Right cardiac atrium (tissue), 5 donors: ENCODE measurements at regions not wholly inside any gene's neighbourhood (a gene's known extent, or its start where the extent isn't known, plus 50 kb on each side); places are given as distances from the start of the nearest gene placed in this dataset.

Source experiments
- ATAC-seq, 2 donors: fragments of 200-7000 bp; cut with Tn5 transposase; one replicate each; pipeline versions ENCODE4 v1.8.0 to v1.9.1; 2020; ENCODE audit warnings: moderate library complexity in 2 of 2, mild to moderate bottlenecking in 1 of 2
- DNase-seq, 3 donors: peaks; one replicate each; pipeline ENCODE4 v3.0.0-alpha.2; 2020
- H3K27ac ChIP-seq: one replicate; pipeline ENCODE4 v1.5.1; 2013; ENCODE audit warnings: mild to moderate bottlenecking, low read length, control low read depth, moderate library complexity
- H3K27me3 ChIP-seq: one replicate; pipeline ENCODE4 v1.6.1; 2013; ENCODE audit not compliant: control insufficient read depth, insufficient read depth
- H3K4me1 ChIP-seq: one replicate; pipeline ENCODE4 v1.6.1; 2013; ENCODE audit warnings: low read length; ENCODE audit not compliant: control insufficient read depth, insufficient read depth
- H3K4me3 ChIP-seq: one replicate; pipeline ENCODE4 v1.5.1; 2013; ENCODE audit warnings: low read length, control low read depth
- H3K9me3 ChIP-seq: one replicate; pipeline ENCODE4 v1.6.1; 2013; ENCODE audit warnings: low read length; ENCODE audit not compliant: control insufficient read depth
- WGBS: extraction: QIAGEN DNeasy Blood & Tissue Kit; methylation state at CpG from one replicate; pipeline ENCODE4 v1.1.7; 2013; 5-methylcytosine and 5-hydroxymethylcytosine counted together
- intact Hi-C, 4 donors: fragments of 100-400 bp; cut with DNase I; formaldehyde crosslinking; loops; one replicate each; pipeline versions ENCODE4 v1.11.0 to v1.14.0; 2022 to 2023
- donor health status: healthy with polysubstance abuse.
- donor health status: DM: no; HTN: yes; CAD: no.
- donor health status: DM: no; HTN: no; CAD: no.
- donor health status: DM: no; HTN: yes; CAD: no; lungs with severe emphysema.
- donor health status: DM: yes; HTN: yes; CAD: no.

DNA sequence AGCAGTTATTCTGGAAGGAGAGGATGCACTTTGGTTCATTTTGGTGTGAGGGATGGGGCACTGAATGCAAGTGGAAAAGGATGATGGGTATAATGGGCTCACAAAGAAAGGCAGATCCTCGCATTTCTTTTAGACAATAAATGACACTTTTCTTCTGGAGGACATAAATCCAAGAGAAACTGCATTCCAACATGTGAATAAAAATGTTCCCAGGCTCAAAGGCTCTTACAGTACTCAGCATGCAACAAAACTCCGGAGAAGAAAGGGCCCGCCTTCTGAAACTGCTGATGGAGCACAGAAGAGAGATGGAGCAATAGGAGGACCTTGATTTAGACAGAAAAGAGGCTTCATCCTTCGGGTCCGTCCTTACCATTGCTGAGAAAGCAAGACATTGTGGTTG lies 538.2 kb upstream of the DPP6 start:
- H3K27me3 ChIP-seq: no peaks in the 10 kb centered on the region
- no peak overlapping the region for H3K27ac ChIP-seq
- no peak overlapping the region for H3K4me3 ChIP-seq
- WGBS: 84% methylated on average over 5 of the region's 5 CpGs
- DNase-seq: no peak
- ATAC-seq: no peak
- intact Hi-C loops: no loop called here
- H3K9me3 ChIP-seq: no peaks in the 10 kb centered on the region
- no peaks in the 10 kb centered on the region for H3K4me1 ChIP-seq

DNA sequence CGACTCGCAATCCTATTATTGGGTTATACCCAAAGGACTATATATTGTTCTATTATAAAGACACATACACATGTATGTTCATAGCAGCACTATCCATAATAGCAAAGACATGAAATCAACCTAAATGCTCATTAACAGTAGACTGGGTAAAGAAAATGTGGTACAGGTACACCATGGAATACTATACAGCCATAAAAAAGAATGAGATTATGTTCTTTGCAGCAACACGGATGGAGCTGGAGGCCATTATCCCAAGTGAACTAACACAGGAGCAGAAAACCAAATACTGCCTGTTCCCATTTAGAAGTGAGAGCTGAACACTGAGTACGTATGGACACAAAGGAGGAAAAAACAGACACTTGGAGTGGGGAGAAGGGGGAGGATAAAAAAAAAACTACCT lies 536.8 kb upstream of the DPP6 start:
- intact Hi-C loops: no loop called here
- no peak overlapping the region for H3K4me3 ChIP-seq
- ATAC-seq: no peak

DNA sequence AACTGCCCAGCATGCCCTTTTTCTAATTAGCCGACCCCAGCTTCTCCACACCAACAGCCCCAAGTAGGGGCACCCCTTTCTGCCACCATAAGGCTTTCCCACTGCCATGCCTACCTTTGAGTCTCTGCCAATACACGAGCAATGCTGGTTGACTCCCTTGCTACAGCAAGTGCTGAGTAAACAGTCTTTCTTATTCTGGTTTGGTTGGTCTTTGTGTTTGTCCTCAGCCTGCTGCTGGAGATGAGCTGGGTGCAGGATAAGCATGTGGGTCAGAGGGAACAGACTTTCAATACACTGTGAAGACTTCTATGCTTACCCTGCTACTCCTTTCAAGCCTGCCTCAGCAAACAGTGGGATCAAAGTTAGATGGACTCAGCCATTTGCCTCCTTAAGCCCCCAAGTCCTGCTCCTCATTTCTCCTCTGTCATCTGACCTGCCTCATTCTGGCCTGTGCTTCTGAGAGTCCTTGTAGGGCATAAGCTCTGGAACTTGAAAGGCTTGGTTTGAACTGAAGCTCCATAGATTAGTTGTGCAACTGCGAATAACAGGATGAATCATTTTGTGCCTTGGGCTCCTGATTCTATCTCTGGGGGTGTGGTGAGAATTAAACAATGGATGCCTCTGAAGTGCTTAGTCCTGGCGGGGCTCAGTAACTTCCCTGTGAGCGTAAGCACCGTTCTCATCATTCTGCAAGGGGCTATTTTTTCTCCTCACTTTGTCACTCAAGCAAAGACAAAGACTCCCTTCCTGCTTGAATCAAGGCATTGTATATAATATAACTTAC lies 533.8 kb upstream of the DPP6 start:
- no peaks in the 10 kb centered on the region for H3K4me1 ChIP-seq
- intact Hi-C loops: no loop called here
- DNase-seq: no peak

More for the DNA sequence above, 536.8 kb upstream of the DPP6 start:
- no peaks in the 10 kb centered on the region for H3K27me3 ChIP-seq
- H3K27ac ChIP-seq: no peak overlapping the region
- no peaks in the 10 kb centered on the region for H3K9me3 ChIP-seq
- no peak for DNase-seq
- WGBS: 92% methylated on average over 4 of the region's 4 CpGs
- no peaks in the 10 kb centered on the region for H3K4me1 ChIP-seq

DNA sequence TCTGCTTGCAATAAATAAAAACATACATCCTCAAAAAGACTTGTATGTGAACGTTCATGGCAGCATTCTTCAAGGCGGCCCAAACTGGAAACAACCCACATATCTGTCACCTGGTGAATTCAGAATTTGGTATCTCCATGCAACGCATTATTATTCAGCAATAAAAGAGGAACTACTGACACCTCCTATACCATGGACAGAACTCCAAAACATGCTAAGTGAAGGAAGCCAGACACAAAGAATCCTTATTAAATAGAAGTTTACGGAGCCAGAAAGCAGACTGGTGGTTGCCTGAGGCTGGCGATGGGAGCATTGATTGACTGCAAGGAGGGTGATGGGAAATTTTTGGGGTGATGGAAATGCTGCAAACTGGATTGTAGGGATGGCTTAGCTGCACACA lies 530.8 kb upstream of the DPP6 start:
- intact Hi-C loops: no loop called here
- Histone ChIP-seq H3K27me3 (no peaks in the 10 kb centered on the region), H3K27ac (no peak overlapping the region), H3K4me3 (no peak overlapping the region), H3K9me3 (no peaks in the 10 kb centered on the region), H3K4me1 (no peaks in the 10 kb centered on the region)
- DNase-seq: no peak
- 84% methylated on average over 5 of the region's 5 CpGs for WGBS
- ATAC-seq: no peak

More for the DNA sequence above, 533.8 kb upstream of the DPP6 start:
- no peak for ATAC-seq
- no peaks in the 10 kb centered on the region for H3K27me3 ChIP-seq
- 79% methylated on average over 6 of the region's 6 CpGs for WGBS
- no peak overlapping the region for H3K4me3 ChIP-seq
- no peaks in the 10 kb centered on the region for H3K9me3 ChIP-seq
- H3K27ac ChIP-seq: no peak overlapping the region

DNA sequence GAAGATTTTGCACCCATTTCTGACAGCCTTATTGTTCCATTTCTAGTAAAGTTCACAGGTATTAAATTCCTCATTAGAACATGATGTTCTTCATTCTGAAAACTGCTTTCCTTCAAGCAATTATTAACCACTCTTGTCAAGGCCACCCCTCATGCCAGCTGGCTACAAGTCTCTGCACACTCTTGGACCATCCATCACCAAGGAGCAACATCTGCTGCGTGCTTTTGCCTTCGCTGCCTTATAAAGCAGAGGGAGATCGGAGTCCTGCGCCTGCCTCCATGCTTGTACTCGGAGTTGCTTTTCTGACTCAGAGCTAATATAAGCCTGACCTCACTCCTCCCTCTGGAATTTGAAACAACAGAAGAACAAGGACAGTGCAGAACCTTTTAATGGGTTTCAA lies 529.9 kb upstream of the DPP6 start:
- ATAC-seq (peak in 1 of 2 donors; percentile 22), DNase-seq (no peak)
- Histone ChIP-seq H3K27me3 (no peaks in the 10 kb centered on the region), H3K4me1 (no peaks in the 10 kb centered on the region), H3K27ac (no peak overlapping the region), H3K4me3 (no peak overlapping the region), H3K9me3 (no peaks in the 10 kb centered on the region)
- WGBS: 50% methylated on average over 5 of the region's 5 CpGs
- intact Hi-C loops: no loop called here

DNA sequence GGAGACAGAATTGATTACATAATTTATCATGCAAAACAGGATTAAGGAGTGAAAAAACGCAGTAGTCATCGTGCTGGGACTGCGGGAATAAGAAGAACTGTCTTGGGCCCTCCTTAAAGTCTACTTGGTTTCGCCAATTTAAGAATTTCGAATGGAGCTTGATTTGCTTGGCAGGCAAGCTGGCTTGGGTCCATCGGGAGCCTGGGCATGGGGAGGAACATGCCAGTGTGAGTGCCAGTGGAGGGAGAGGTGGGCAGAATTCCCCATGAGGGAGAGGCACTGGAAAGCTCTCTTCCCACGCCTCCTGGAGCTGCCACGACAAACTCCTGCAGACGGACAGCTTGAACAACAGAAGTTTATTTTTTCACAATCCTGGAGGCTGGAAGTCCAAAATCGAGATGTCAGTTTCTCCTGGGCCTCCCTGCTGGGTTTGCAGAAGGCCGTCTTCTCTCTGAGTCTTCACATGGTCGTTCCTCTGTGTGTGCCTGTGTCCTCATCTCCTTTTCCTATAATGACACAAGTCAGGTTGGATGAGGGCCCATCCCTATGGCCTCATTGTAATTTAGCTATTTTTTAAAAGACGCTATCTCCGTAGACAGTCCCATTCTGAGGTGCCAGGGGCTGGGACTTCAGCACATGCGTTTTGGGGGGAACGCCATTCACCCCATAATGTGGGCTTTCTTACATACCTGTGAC lies 528.7 kb upstream of the DPP6 start:
- 74% methylated on average over 16 of the region's 16 CpGs for WGBS
- ATAC-seq (peak in 1 of 2 donors; percentile 46), DNase-seq (peak in 2 of 3 donors; percentile 28 to 57)
- no peak overlapping the region for H3K4me3 ChIP-seq
- H3K27ac ChIP-seq: peak overlapping the region; percentile 77
- intact Hi-C loops: no loop called here
- H3K4me1 ChIP-seq: no peaks in the 10 kb centered on the region
- H3K27me3 ChIP-seq: no peaks in the 10 kb centered on the region
- H3K9me3 ChIP-seq: no peaks in the 10 kb centered on the region

DNA sequence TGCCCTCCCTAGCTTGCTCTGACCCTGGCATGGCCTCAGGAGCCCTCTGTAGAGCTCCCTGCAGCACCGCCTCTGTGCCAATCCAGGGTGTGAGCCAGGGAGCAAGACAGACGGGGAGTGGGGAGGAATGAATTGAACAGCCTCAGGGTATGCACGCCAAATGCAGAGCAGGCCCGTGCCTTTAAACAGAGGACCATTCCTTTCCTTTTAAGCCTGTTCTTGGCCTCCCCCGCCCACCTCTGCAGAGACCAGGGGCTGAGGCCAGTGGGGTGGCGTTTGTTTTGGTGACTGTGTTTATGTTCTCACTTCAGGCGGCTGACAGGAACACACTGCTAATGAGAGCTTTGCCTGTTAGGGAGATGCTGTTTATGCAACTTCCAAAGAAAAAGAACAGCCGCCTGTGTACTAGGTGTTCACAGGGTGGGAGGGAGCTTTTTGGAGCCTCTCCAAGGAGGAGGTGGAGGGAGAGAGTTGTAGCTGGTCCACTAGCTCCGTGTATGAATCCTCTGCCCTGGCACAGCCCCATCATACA lies 528.1 kb upstream of the DPP6 start:
- ATAC-seq (peak; percentile 78 to 88), DNase-seq (peak; percentile 16 to 75 (median 53))
- no peaks in the 10 kb centered on the region for H3K9me3 ChIP-seq
- H3K4me1 ChIP-seq: no peaks in the 10 kb centered on the region
- no peak overlapping the region for H3K4me3 ChIP-seq
- no peaks in the 10 kb centered on the region for H3K27me3 ChIP-seq
- peak overlapping the region; percentile 77 for H3K27ac ChIP-seq
- 16% methylated on average over 9 of the region's 9 CpGs for WGBS
- intact Hi-C loops: no loop called here

DNA sequence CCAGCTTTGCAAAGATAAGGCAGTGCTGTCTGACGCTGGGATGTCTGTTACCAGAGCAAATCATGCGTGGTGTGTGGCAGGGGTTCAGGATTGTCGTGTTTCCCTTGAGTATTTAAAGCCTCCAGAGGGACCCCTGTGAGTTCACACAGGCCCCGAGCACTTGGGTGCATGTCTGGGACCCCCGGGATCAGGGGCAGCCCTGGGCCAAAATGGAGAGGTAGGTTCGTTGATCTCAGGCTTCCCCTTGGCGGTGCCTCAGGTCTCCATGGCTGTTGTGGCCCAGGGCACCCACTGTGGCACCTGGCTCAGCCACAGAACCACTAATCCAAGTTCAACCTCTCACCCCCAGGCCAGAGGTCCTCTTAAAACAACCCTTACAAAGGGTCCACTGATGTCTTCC lies 523.1 kb upstream of the DPP6 start:
- no peaks in the 10 kb centered on the region for H3K27me3 ChIP-seq
- no peak overlapping the region for H3K4me3 ChIP-seq
- DNase-seq (no peak), ATAC-seq (no peak)
- H3K9me3 ChIP-seq: no peaks in the 10 kb centered on the region
- WGBS: 65% methylated on average over 7 of the region's 7 CpGs
- H3K27ac ChIP-seq: no peak overlapping the region
- intact Hi-C loops: no loop called here
- H3K4me1 ChIP-seq: no peaks in the 10 kb centered on the region

DNA sequence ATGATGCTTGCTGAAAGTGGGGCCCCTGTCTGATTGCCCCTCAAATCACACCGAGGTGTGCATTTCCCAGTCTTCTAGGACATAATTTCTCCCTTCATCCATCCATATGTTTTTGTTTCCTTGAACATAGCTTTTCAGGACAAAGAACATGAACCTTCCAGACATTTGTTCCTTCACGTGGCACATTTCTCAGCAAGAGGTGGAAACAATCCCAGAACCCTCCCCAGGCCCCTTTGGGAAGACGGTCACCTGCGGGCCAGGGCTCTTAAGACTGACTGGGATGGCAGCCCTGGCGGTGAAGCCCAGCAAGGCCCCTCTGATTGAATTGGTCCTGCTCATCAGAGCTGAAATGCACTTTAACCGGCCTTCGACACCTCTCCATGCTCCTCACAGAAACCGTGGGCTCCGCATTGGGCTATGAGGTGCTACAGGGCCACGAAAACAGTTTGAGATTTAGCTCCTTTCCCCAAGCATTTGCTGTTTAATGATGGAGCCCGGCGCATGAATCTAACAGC lies 522.5 kb upstream of the DPP6 start:
- Histone ChIP-seq H3K4me3 (no peak overlapping the region), H3K27ac (no peak overlapping the region), H3K27me3 (no peaks in the 10 kb centered on the region), H3K4me1 (no peaks in the 10 kb centered on the region), H3K9me3 (no peaks in the 10 kb centered on the region)
- 84% methylated on average over 12 of the region's 12 CpGs for WGBS
- intact Hi-C loops: no loop called here
- ATAC-seq: no peak
- no peak for DNase-seq

DNA sequence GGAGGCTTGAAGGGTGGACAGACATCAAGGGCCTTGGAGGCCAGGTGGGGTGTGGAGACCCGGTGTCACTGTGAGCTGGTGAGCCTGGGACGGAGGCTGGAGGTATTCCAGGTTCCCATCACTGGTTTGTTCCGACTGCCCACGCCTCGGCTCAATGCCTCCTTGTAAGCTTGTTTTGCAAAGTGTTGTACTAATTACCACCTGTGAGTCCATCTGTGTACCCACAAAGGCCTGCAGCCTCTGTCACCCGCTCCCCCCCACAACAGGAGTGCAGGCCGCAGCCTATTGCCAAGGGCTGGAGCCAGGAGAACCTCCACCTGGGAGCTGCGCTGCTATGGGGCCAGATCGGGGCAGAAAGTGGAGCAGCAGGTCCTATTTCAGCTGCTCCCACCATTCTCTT lies 521.8 kb upstream of the DPP6 start:
- Histone ChIP-seq H3K27me3 (no peaks in the 10 kb centered on the region), H3K9me3 (no peaks in the 10 kb centered on the region), H3K4me3 (no peak overlapping the region), H3K27ac (no peak overlapping the region), H3K4me1 (no peaks in the 10 kb centered on the region)
- DNase-seq: no peak
- WGBS: 90% methylated on average over 9 of the region's 9 CpGs
- intact Hi-C loops: no loop called here
- no peak for ATAC-seq

DNA sequence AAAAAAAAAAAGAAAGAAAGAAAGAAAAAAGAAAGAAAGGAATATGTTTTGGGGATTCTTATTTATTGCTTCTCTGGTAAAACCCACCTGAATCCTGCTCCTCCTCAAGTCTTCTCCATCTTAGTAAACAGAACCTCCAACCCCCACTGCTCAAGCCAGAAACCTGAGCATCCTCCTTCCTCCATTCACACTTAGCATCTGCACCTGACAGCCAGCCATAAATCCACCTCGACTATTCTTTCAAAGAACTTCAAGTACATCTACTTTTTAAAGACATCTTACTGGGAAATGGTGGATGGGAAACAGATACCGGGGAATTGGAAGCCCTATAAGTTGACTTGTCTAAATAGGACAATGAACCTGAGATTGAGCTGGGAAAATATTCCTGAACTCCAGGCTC lies 519.9 kb upstream of the DPP6 start:
- no peak overlapping the region for H3K4me3 ChIP-seq
- no peak overlapping the region for H3K27ac ChIP-seq
- no peaks in the 10 kb centered on the region for H3K4me1 ChIP-seq
- 83% methylated on average over 2 of the region's 2 CpGs for WGBS
- H3K9me3 ChIP-seq: no peaks in the 10 kb centered on the region
- ATAC-seq: no peak
- intact Hi-C loops: no loop called here
- no peak for DNase-seq
- H3K27me3 ChIP-seq: no peaks in the 10 kb centered on the region
